Vagina (tissue), 2 donors: ENCODE measurements at regions not wholly inside any gene's neighbourhood (a gene's known extent, or its start where the extent isn't known, plus 50 kb on each side); places are given as distances from the start of the nearest gene placed in this dataset.

Source experiments
- POLR2A ChIP-seq, 2 donors: fragments of 450-650 bp; IDR thresholded peaks; one replicate each; pipeline ENCODE4 v1.6.1; 2017; ENCODE audit warnings: antibody characterized with exemption in 2 of 2, mild to moderate bottlenecking in 2 of 2, moderate library complexity in 2 of 2
- TF ChIP-seq, protein P1 (sequence below), 3 experiments: fragments of 450-650 bp in 2 of 3; fragments of 200-600 bp in 1 of 3; sonication (generic) in 1 of 3; IDR thresholded peaks; one replicate each; pipeline ENCODE4 v1.5.1; 2017 to 2019; ENCODE audit warnings: antibody characterized with exemption in 3 of 3, mild to moderate bottlenecking in 2 of 3, moderate library complexity in 2 of 3

DNA sequence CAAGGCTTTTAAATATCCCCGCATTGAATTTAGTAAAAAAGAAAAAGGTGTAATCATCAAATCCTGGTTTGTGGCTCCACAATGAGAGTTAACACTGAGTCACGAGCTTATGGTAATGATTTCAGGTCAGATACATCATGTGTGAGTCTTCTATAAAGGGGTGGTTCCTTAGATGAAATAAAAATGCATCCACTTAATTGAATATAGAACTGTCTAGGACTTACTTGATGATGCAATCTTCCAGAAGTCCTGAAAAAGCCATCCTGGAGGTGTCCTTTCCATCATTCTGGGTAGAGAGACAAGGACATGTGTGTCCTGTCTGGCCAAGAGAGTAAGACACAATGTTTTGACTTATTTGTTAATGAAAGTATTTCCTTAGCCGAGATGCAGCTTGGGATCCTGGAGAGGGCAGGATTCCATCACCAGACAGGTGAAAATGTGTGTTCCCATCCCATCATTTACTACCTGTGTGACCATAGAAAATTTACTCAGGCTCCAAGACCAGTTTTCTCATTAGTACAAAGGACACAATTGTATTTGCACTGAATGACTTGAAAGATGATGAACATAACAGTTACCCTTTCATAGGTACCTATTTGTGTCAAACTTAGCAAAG lies 1539.8 kb upstream of the PIK3C3 start:
- TF ChIP-seq, protein P1, sequence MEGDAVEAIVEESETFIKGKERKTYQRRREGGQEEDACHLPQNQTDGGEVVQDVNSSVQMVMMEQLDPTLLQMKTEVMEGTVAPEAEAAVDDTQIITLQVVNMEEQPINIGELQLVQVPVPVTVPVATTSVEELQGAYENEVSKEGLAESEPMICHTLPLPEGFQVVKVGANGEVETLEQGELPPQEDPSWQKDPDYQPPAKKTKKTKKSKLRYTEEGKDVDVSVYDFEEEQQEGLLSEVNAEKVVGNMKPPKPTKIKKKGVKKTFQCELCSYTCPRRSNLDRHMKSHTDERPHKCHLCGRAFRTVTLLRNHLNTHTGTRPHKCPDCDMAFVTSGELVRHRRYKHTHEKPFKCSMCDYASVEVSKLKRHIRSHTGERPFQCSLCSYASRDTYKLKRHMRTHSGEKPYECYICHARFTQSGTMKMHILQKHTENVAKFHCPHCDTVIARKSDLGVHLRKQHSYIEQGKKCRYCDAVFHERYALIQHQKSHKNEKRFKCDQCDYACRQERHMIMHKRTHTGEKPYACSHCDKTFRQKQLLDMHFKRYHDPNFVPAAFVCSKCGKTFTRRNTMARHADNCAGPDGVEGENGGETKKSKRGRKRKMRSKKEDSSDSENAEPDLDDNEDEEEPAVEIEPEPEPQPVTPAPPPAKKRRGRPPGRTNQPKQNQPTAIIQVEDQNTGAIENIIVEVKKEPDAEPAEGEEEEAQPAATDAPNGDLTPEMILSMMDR (IDR thresholded peaks at IDR 0.05) = no peak
- TF ChIP-seq POLR2A (IDR thresholded peaks at IDR 0.05) = no peak
